ENCODE measurements at regions not wholly inside any gene's neighbourhood (a gene's known extent, or its start where the extent isn't known, plus 50 kb on each side); places are given as distances from the start of the nearest gene placed in this dataset.
A peak's percentile ranks its signal among the peaks of the same experiment; 100 is the strongest.

- H3K14ac ChIP-seq (replicated peaks; ENCODE audit: low read depth, low read length), result no peak overlapping the region
- H3K18ac ChIP-seq (ENCODE audit: low read depth, low read length), result no peak overlapping the region
- DNase-seq, result peak; percentile 42
- no peak overlapping the region for H4K8ac ChIP-seq (ENCODE audit: low read depth in 2 of 2, low read length in 2 of 2)
- H3K79me1 ChIP-seq (ENCODE audit: low read depth in 1 of 2, low read length in 2 of 2), result no peaks in the 10 kb centered on the region
- ChIA-PET CTCF (no interaction called here), POLR2A (ENCODE audit: unreplicated experiment) (no interaction called here)
- no peaks in the 10 kb centered on the region for H4K20me1 ChIP-seq (ENCODE audit: insufficient read depth, low read length)
- no CpG with 5 or more reads among the region's 5 CpGs for WGBS, 2 experiments (ENCODE audit: extremely low coverage in 2 of 2, insufficient read length in 1 of 2)
- no peak overlapping the region for H3K23ac ChIP-seq (ENCODE audit: low read depth, low read length)
- peak; percentile 68; the same call in 1 of the 2 replicates for ATAC-seq (ENCODE audit: low read depth)
- no peak overlapping the region for H3K4me3 ChIP-seq (ENCODE audit: insufficient read depth, low read depth, low read length)
- in situ Hi-C loops (cut with MboI; ENCODE audit: low sequenced_read_pairs), result no loop called here
- H3K36me3 ChIP-seq (ENCODE audit: control insufficient read depth, insufficient read depth, low read length), result no peaks in the 10 kb centered on the region
- H3K4ac ChIP-seq (ENCODE audit: low read depth, low read length), result no peak overlapping the region
- intact Hi-C loops (cut with micrococcal nuclease), result no loop called here
- no TSS peak for BruUV-seq (replicated peaks)
- no peak for TF ChIP-seq MAZ (IDR thresholded peaks at IDR 0.05; ENCODE audit: borderline replicate concordance, low read depth, low read length)
- TF ChIP-seq USF2 (IDR thresholded peaks at IDR 0.05; ENCODE audit: low read depth, low read length), result no peak
- TF ChIP-seq RFX5 (IDR thresholded peaks at IDR 0.05; ENCODE audit: low read depth, low read length), result no peak
- no peak for TF ChIP-seq FOS (IDR thresholded peaks at IDR 0.05; ENCODE audit: low read depth, low read length)
- no peak for TF ChIP-seq NFE2L2 (IDR thresholded peaks at IDR 0.05; ENCODE audit: low read depth, low read length)
- no peak for TF ChIP-seq MAFK (IDR thresholded peaks at IDR 0.05; ENCODE audit: low read depth, low read length)
- H2AK9ac ChIP-seq (replicated peaks; ENCODE audit: low read depth, low read length, poor library complexity), result no peak overlapping the region
- H4K5ac ChIP-seq (ENCODE audit: low read depth, low read length), result no peak overlapping the region
- H3K27ac ChIP-seq (ENCODE audit: insufficient read depth, low read length), result no peak overlapping the region
- no peak overlapping the region for H2BK5ac ChIP-seq (ENCODE audit: low read depth, low read length, poor library complexity, severe bottlenecking)
- no peak overlapping the region for H3K56ac ChIP-seq (ENCODE audit: extremely low read depth, insufficient read depth, low read length)
- H2BK20ac ChIP-seq (ENCODE audit: low read depth, low read length), result no peak overlapping the region
- H3K9me1 ChIP-seq (ENCODE audit: insufficient read depth, low read length), result no peaks in the 10 kb centered on the region
- H3K9ac ChIP-seq (ENCODE audit: low read depth, low read length), result no peak overlapping the region
- H3K27me3 ChIP-seq (ENCODE audit: control insufficient read depth, insufficient read depth, low read length), result peaks cover 20% of the 10 kb centered on the region
- H2BK15ac ChIP-seq (ENCODE audit: low read depth, low read length), result no peak overlapping the region
- H2AK5ac ChIP-seq (ENCODE audit: low read depth, low read length), result no peak overlapping the region
- dilution Hi-C loops (cut with HindIII; ENCODE audit: low sequenced_read_pairs, unreplicated experiment), result no loop called here
- no peak overlapping the region for H2AFZ ChIP-seq (replicated peaks; ENCODE audit: low read length, poor library complexity)
- no peaks in the 10 kb centered on the region for H3K9me3 ChIP-seq (ENCODE audit: control insufficient read depth, insufficient read depth, low read length)
- H4K91ac ChIP-seq (ENCODE audit: insufficient read depth, low read depth, low read length), result no peak overlapping the region
- H3K4me2 ChIP-seq (ENCODE audit: low read depth, low read length), result no peak overlapping the region
- H3K4me1 ChIP-seq (ENCODE audit: control insufficient read depth, insufficient read depth, low read length), result no peaks in the 10 kb centered on the region
- H2BK120ac ChIP-seq (ENCODE audit: low read depth, low read length), result no peak overlapping the region
Observed at GRCh38 chr15:69609176-69609575, 156.6 kb downstream of the RPLP1 start.
